Spleen (tissue), 11 donors: ENCODE measurements at regions not wholly inside any gene's neighbourhood (a gene's known extent, or its start where the extent isn't known, plus 50 kb on each side); places are given as distances from the start of the nearest gene placed in this dataset.
"Not testable (repeated sequence)": the region's sequence is repeated elsewhere in the genome, so short reads cannot be mapped to it uniquely, and the experiment has no call there.

Experiments used
- DNase-seq: peaks from one replicate; pipeline ENCODE4 v3.0.0-alpha.2; 2020
- H3K27ac ChIP-seq, 8 donors: fragments of 200-600 bp; sonication (generic) in 7 of 8; 1 replicate in 4 of 8; 2 replicates in 4 of 8; pipeline versions ENCODE4 v1.5.0 to v1.8.0; 2016 to 2021; ENCODE audit warnings: inconsistent platforms in 4 of 8, mild to moderate bottlenecking in 4 of 8, moderate library complexity in 1 of 8
- H3K27me3 ChIP-seq, 7 donors: fragments of 200-600 bp; sonication (generic) in 6 of 7; replicated peaks in 1 of 7; 1 replicate in 4 of 7; 2 replicates in 3 of 7; pipeline versions ENCODE4 v1.5.0 to v1.8.0; 2016 to 2021; ENCODE audit warnings: inconsistent platforms in 3 of 7, mild to moderate bottlenecking in 1 of 7
- H3K36me3 ChIP-seq, 6 donors: fragments of 200-600 bp; sonication (generic) in 5 of 6; 1 replicate in 4 of 6; 2 replicates in 2 of 6; pipeline versions ENCODE4 v1.5.0 to v1.8.0; 2016 to 2021; ENCODE audit warnings: inconsistent platforms in 2 of 6
- H3K4me1 ChIP-seq, 6 donors: fragments of 200-600 bp; sonication (generic) in 5 of 6; 1 replicate in 3 of 6; 2 replicates in 3 of 6; pipeline versions ENCODE4 v1.5.0 to v1.8.0; 2016 to 2021; ENCODE audit warnings: inconsistent platforms in 3 of 6
- H3K4me3 ChIP-seq, 8 donors: fragments of 200-600 bp; sonication (generic) in 7 of 8; 1 replicate in 4 of 8; 2 replicates in 4 of 8; pipeline versions ENCODE4 v1.5.0 to v1.8.0; 2016 to 2021; ENCODE audit warnings: inconsistent platforms in 4 of 8, mild to moderate bottlenecking in 4 of 8, moderate library complexity in 2 of 8
- H3K9me3 ChIP-seq, 8 donors: fragments of 200-600 bp; sonication (generic) in 7 of 8; 1 replicate in 4 of 8; 2 replicates in 4 of 8; pipeline versions ENCODE4 v1.5.0 to v1.8.0; 2016 to 2021; ENCODE audit warnings: inconsistent platforms in 4 of 8
- POLR2A ChIP-seq, 3 donors: fragments of 450-650 bp; IDR thresholded peaks; one replicate each; pipeline ENCODE4 v1.5.1; 2017; ENCODE audit warnings: antibody characterized with exemption in 3 of 3, mild to moderate bottlenecking in 1 of 3
- POLR2AphosphoS5 ChIP-seq, 3 donors: sonication (generic); formaldehyde crosslinking; IDR thresholded peaks; one replicate each; pipeline ENCODE4 v1.5.1; 2017; ENCODE audit warnings: antibody characterized with exemption in 3 of 3
- WGBS, 5 donors: extraction: QIAGEN DNeasy Blood & Tissue Kit in 3 of 5; methylation state at CpG; one replicate each; pipeline versions ENCODE4 v1.1.5 to v1.1.7; 2013 to 2018; 5-methylcytosine and 5-hydroxymethylcytosine counted together
- intact Hi-C: fragments of 100-400 bp; cut with DNase I; formaldehyde crosslinking; loops from one replicate; pipeline ENCODE4 v1.15.0; 2023; ENCODE audit warnings: low total_unique reads
- TF ChIP-seq, protein P1 (sequence below), 11 experiments: fragments of 200-600 bp in 7 of 11; fragments of 450-650 bp in 4 of 11; sonication (generic) in 4 of 11; IDR thresholded peaks in 8 of 11; conservative IDR thresholded peaks in 3 of 11; 1 replicate in 7 of 11; 2 replicates in 4 of 11; pipeline versions ENCODE4 v1.4.0 to v1.8.0; 2016 to 2021; ENCODE audit warnings: antibody characterized with exemption in 11 of 11, inconsistent platforms in 4 of 11, mild to moderate bottlenecking in 1 of 11
- donor health status: healthy with polysubstance abuse.
- donor health status: DM: no; HTN: no; CAD: no; lungs with moderate emphysema.
- donor health status: DM: no; HTN: no; CAD: no.
- donor health status: Bipolar disorder and iron deficiency.
- donor health status: healthy.
- donor health status: DM: no; HTN: no; CAD: no.
- donor health status: DM: yes; HTN: yes; CAD: no.

DNA sequence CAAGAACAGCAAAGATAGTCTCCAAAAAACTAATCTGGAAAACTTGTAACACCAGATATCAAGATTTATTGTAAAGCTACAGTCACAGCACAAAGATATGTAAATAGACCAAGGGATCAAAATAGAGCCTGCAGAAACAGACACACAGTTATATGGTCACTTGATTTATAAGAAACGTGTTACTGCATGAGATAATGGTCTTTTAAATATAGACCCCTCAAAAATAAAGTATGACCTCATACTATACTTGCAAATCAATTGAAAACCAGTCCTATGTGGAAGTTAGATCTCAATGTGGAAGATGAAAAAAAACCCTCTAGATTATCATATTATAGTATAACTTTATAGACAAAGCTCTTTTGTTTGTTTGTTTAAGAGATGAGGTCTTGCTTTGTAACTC is 247.3 kb upstream of the CNR1 start:
- H3K27ac ChIP-seq, result no peak overlapping the region
- H3K36me3 ChIP-seq, result no peaks in the 10 kb centered on the region
- peaks cover 0 to 4% (median 0%) of the 10 kb centered on the region in 8 donors for H3K9me3 ChIP-seq
- WGBS, 5 donors, result 26 to 51% (median 33%) methylated on average over 1 of the region's 1 CpG
- no peak overlapping the region for H3K4me3 ChIP-seq
- no peak for TF ChIP-seq POLR2A (IDR thresholded peaks at IDR 0.05)
- DNase-seq, result no peak
- H3K27me3 ChIP-seq, result no peaks in the 10 kb centered on the region
- H3K4me1 ChIP-seq, result no peaks in the 10 kb centered on the region
- intact Hi-C loops, result no loop called here

DNA sequence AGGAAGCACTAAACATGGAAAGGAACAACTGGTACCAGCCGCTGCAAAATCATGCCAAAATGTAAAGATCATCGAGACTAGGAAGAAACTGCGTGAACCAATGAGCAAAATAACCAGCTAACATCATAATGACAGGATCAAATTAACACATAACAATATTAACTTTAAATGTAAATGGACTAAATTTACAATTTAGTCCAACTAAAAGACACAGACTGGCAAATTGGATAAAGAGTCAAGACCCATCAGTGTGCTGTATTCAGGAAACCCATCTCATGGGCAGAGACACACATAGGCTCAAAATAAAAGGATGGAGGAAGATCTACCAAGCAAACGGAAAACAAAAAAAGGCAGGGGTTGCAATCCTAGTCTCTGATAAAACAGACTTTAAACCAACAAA is 242.2 kb upstream of the CNR1 start:
- H3K4me1 ChIP-seq, H3K9me3 ChIP-seq, H3K36me3 ChIP-seq, DNase-seq, H3K4me3 ChIP-seq, intact Hi-C loops, H3K27ac ChIP-seq, H3K27me3 ChIP-seq: not testable (repeated sequence)
- 77 to 94% (median 89%) methylated on average over 3 to 4 of the region's 4 CpGs for WGBS, 5 donors

DNA sequence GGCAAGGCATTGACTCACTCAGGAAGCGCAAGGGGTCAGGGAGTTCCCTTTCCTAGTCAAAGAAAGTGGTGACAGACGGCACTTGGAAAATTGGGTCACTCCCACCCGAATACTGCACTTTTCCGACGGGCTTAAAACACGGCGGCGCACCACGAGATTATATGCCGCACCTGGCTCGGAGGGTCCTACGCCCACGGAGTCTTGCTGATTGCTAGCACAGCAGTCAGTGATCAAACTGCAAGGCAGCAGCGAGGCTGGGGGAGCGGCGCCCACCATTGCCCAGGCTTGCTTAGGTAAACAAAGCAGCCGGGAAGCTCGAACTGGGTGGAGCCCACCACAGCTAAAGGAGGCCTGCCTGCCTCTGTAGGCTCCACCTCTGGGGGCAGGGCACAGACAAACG is 240.5 kb upstream of the CNR1 start:
- H3K27me3 ChIP-seq, H3K27ac ChIP-seq, H3K4me1 ChIP-seq, H3K4me3 ChIP-seq, DNase-seq, H3K36me3 ChIP-seq, intact Hi-C loops, H3K9me3 ChIP-seq: not testable (repeated sequence)
- 75 to 84% (median 77%) methylated on average over 17 to 19 of the region's 19 CpGs for WGBS, 5 donors

DNA sequence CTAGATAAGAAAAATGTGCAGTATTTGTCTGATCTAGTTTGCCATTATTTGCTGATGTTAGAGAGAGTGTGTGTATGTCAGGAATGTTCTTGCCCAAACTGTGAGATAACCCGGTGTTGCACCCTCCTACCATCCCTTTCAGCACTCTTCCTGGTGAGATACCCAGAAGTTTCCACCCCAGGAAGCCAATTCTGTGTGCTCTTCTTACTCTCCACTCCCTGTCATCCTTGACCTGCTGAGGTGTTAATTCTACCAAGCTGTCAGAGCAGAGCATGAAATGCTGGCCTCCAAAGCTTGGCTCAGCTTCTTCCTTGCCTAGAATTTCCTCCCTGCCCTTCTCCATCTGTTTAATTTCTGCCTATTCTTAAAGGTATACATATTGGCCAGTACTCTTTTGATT is 237.3 kb upstream of the CNR1 start:
- WGBS, 5 donors, result 52 to 75% (median 71%) methylated on average over 1 of the region's 1 CpG
- H3K27ac ChIP-seq, result no peak overlapping the region
- no peak for DNase-seq
- peaks cover 0 to 6% (median 0%) of the 10 kb centered on the region in 7 donors for H3K27me3 ChIP-seq
- H3K4me1 ChIP-seq, result no peaks in the 10 kb centered on the region
- TF ChIP-seq POLR2AphosphoS5 (IDR thresholded peaks at IDR 0.05) (no peak), POLR2A (IDR thresholded peaks at IDR 0.05) (no peak)
- TF ChIP-seq, protein P1, sequence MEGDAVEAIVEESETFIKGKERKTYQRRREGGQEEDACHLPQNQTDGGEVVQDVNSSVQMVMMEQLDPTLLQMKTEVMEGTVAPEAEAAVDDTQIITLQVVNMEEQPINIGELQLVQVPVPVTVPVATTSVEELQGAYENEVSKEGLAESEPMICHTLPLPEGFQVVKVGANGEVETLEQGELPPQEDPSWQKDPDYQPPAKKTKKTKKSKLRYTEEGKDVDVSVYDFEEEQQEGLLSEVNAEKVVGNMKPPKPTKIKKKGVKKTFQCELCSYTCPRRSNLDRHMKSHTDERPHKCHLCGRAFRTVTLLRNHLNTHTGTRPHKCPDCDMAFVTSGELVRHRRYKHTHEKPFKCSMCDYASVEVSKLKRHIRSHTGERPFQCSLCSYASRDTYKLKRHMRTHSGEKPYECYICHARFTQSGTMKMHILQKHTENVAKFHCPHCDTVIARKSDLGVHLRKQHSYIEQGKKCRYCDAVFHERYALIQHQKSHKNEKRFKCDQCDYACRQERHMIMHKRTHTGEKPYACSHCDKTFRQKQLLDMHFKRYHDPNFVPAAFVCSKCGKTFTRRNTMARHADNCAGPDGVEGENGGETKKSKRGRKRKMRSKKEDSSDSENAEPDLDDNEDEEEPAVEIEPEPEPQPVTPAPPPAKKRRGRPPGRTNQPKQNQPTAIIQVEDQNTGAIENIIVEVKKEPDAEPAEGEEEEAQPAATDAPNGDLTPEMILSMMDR (IDR thresholded peaks at IDR 0.05 in 8 of 11, conservative IDR thresholded peaks at IDR 0.05 in 3 of 11), result no peak
- H3K4me3 ChIP-seq, result no peak overlapping the region
- intact Hi-C loops, result no loop called here
- H3K9me3 ChIP-seq, result peaks cover 0 to 5% (median 0%) of the 10 kb centered on the region in 8 donors
- no peaks in the 10 kb centered on the region for H3K36me3 ChIP-seq

- intact Hi-C loops, result no loop called here
- WGBS, 5 donors, result 89 to 97% (median 92%) methylated on average over 3 of the region's 3 CpGs
- no peaks in the 10 kb centered on the region for H3K36me3 ChIP-seq
- no peak for DNase-seq
- H3K4me1 ChIP-seq, result no peaks in the 10 kb centered on the region
- peaks cover 0 to 5% (median 0%) of the 10 kb centered on the region in 8 donors for H3K9me3 ChIP-seq
- no peak overlapping the region for H3K4me3 ChIP-seq
- H3K27ac ChIP-seq, result no peak overlapping the region
- H3K27me3 ChIP-seq, result peaks cover 0 to 6% (median 0%) of the 10 kb centered on the region in 7 donors
- TF ChIP-seq POLR2A (IDR thresholded peaks at IDR 0.05) (no peak), POLR2AphosphoS5 (IDR thresholded peaks at IDR 0.05) (no peak)
- TF ChIP-seq, protein P1 (IDR thresholded peaks at IDR 0.05 in 8 of 11, conservative IDR thresholded peaks at IDR 0.05 in 3 of 11), result no peak
Measured at GRCh38 chr6:88402909-88403308, 236.8 kb upstream of the CNR1 start.

DNA sequence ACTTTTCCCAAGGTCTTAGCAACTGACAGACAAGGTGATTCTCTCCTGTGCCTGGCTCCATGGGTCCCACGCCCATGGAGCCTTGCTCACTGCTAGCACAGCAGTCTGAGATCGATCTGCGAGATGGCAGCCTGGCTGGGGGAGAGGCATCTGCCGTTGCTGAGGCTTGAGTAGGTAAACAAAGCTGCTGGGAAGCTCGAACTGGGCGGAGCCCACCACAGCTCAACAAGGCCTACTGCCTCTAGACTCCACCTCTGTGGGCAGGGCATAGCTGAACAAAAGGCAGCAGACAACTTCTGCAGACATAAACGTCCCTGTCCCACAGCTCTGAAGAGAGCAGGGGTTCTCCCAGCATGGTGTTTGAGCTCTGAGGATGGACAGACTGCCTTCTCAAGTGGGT is 224.9 kb upstream of the CNR1 start:
- intact Hi-C loops, H3K36me3 ChIP-seq, H3K27me3 ChIP-seq, H3K4me3 ChIP-seq, H3K9me3 ChIP-seq, H3K27ac ChIP-seq, H3K4me1 ChIP-seq, DNase-seq: not testable (repeated sequence)
- WGBS, 5 donors, result 74 to 87% (median 83%) methylated on average over 7 of the region's 7 CpGs
